Lower leg skin (tissue), 4 donors: ENCODE measurements at regions not wholly inside any gene's neighbourhood (a gene's known extent, or its start where the extent isn't known, plus 50 kb on each side); places are given as distances from the start of the nearest gene placed in this dataset.

ENCODE experiments used
- DNase-seq, 2 donors: peaks; one replicate each; pipeline ENCODE4 v3.0.0-alpha.2; 2019; ENCODE audit warnings: low spot score in 2 of 2
- H3K4me3 ChIP-seq: fragments of 200-600 bp; sonication (generic); 2 replicates; pipeline ENCODE4 v1.5.1; 2017; ENCODE audit warnings: mild to moderate bottlenecking, low read depth; ENCODE audit not compliant: poor library complexity, severe bottlenecking
- POLR2A ChIP-seq, 2 donors: fragments of 450-650 bp; IDR thresholded peaks; one replicate each; pipeline ENCODE4 v1.6.1; 2016 to 2017; ENCODE audit warnings: antibody characterized with exemption in 2 of 2, mild to moderate bottlenecking in 1 of 2, moderate library complexity in 1 of 2
- WGBS, 2 donors: methylation state at CpG; one replicate each; pipeline ENCODE4 v1.1.5; 2018; 5-methylcytosine and 5-hydroxymethylcytosine counted together
- intact Hi-C: fragments of 100-400 bp; cut with DNase I; formaldehyde crosslinking; loops from one replicate; pipeline ENCODE4 v1.15.0; 2023; ENCODE audit warnings: low total_unique reads
- TF ChIP-seq, protein P1 (sequence below), 3 donors: fragments of 450-650 bp; IDR thresholded peaks; one replicate each; pipeline ENCODE4 v1.5.1; 2016; ENCODE audit warnings: antibody characterized with exemption in 3 of 3, mild to moderate bottlenecking in 3 of 3, moderate library complexity in 2 of 3

DNA sequence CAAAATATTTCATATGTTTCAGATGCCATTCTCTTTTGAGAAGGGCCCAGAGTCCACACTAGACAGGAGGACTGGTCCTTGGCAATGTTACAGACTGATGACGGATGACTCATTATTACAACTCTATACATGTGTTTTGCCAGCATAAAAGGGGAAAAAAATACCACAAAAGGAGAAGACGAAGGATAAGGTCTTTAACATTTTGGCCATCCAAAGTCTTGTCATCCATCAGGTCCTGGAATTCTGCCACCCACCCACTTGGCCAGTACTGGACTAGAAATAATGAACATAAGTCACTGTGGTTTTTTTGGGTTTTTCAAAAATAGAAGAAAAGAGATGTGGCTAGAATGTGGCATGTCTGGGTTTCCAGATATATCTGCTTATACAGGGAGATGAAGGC, 57.7 kb upstream of the BDNF start:
- no peak for TF ChIP-seq POLR2A (IDR thresholded peaks at IDR 0.05)
- TF ChIP-seq, protein P1, sequence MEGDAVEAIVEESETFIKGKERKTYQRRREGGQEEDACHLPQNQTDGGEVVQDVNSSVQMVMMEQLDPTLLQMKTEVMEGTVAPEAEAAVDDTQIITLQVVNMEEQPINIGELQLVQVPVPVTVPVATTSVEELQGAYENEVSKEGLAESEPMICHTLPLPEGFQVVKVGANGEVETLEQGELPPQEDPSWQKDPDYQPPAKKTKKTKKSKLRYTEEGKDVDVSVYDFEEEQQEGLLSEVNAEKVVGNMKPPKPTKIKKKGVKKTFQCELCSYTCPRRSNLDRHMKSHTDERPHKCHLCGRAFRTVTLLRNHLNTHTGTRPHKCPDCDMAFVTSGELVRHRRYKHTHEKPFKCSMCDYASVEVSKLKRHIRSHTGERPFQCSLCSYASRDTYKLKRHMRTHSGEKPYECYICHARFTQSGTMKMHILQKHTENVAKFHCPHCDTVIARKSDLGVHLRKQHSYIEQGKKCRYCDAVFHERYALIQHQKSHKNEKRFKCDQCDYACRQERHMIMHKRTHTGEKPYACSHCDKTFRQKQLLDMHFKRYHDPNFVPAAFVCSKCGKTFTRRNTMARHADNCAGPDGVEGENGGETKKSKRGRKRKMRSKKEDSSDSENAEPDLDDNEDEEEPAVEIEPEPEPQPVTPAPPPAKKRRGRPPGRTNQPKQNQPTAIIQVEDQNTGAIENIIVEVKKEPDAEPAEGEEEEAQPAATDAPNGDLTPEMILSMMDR (IDR thresholded peaks at IDR 0.05) = no peak
- no peak overlapping the region for H3K4me3 ChIP-seq
- intact Hi-C loops = loop anchor here (10.0 kb wide), 1 partner anchor 897 kb away; no protein-coding TSS in a partner anchor
- no peak for DNase-seq
- 56 to 60% methylated on average over 2 of the region's 2 CpGs for WGBS, 2 donors

DNA sequence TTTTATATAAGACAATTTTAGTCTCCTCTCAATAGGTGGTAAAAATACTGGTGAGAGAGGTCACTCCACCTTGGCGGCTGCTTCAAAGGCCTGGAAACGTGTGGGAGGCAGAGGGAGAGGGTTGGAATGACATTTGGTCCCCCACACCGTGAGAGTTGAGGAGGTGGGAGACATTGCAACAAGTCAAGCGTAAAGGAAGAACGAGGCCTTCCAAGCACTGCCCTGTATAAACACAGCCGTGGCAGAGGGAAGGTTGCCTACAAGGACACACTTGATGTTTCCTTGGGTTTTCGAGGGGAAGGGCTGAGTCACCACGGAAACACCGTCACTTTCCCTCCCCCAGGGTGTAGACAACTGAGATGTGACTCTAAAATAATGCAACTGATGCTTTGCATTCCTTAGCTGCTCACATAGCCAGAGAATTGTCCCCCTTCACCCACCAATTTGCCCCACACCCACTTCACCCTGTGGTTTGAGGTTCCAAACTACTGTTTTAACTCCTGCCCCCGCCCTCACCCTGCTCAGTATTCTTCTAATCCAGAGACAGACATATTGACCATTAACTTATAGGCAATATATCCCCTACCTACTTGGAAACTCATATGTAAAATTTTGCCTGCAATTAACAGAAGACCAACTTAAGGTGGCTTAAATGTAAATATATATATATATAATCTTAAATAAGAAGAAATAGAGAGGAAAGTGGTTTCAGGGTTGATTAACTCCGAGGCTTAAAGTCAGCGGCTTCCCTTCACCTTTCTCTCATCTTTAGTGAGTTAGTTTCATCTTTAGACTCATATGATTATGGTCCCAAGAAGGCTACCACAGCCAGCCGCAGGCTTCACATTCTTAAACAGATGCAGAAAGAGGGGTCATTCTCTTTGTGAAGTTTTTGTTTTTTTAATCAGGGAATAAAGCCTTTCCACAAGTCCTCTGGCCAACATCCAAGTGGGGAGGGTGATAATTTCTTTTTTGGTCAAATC, 54.1 kb upstream of the BDNF start:
- H3K4me3 ChIP-seq = no peak overlapping the region
- intact Hi-C loops = loop anchor here (10.0 kb wide), 1 partner anchor 900 kb away; no protein-coding TSS in a partner anchor
- no peak for TF ChIP-seq POLR2A (IDR thresholded peaks at IDR 0.05)
- TF ChIP-seq, protein P1 (IDR thresholded peaks at IDR 0.05) = no peak
- 55 to 57% methylated on average over 13 of the region's 13 CpGs for WGBS, 2 donors
- DNase-seq = no peak
